ENCODE measurements at regions not wholly inside any gene's neighbourhood (a gene's known extent, or its start where the extent isn't known, plus 50 kb on each side); places are given as distances from the start of the nearest gene placed in this dataset.

DNA sequence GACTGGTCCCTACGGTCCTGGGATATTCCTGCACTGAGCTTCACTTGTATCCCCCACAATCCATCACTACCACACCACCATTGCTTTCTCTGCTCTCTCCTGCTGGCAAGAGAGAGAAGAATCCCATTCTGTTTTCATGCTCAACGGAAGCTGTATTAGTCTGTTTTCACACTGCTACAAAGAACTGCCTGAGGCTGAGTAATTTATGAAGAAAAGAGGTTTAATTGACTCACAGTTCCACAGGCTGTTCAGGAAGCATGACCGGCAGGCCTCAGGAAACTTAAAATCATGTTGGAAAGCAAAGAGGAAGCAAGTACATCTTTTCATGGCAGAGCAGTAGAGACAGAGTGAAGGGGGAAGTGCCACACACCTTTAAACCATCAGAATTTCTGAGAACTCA lies 260.4 kb upstream of the LYZL1 start:
- TF ChIP-seq CTCF (IDR thresholded peaks at IDR 0.05): no peak
- no peak for TF ChIP-seq POLR2A (IDR thresholded peaks at IDR 0.05)
